GM18511 (cell line): ENCODE measurements at regions not wholly inside any gene's neighbourhood (a gene's known extent, or its start where the extent isn't known, plus 50 kb on each side); places are given as distances from the start of the nearest gene placed in this dataset.
"Not testable (repeated sequence)": the region's sequence is repeated elsewhere in the genome, so short reads cannot be mapped to it uniquely, and the experiment has no call there.

Source experiments
- ATAC-seq: cut with Tn5 transposase; IDR thresholded peaks from one replicate; pipeline ENCODE4 v1.9.1; 2021; ENCODE audit warnings: mild to moderate bottlenecking, moderate library complexity; ENCODE audit not compliant: unreplicated experiment

DNA sequence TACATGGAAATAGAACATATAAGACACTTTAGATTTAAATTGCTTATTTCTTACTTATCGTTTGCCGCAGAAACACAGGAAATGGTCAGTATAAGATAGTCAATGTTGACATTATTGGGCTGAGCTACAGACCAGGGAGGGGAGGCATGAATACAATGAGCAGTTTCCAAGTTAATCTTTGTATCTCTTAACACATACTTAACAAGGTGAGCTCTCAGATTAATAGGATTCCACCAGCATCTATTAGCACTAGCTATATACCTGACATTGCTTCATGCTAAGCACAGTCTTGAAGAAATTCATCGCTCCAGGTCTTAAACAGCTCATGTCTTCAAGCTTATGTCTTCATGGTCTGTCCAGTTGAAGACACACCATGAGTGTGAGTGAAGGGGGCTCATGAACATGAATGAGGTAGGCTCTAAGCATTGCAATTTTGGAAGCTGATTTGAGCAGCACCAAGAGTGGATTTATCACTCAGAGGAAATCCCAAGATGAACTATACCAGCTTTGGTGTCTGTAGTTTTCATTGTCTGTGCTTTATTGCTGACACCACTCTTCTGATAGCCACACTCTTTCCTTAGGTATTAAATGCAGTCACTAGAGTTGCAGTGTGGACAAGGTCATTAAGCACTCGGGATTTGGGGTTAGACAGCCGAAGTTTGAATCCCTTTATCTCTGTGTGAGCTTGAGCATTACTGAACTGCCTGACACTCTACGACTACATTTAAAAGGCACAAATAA is 359.3 kb upstream of the EPHA4 start:
- ATAC-seq, result no peak

DNA sequence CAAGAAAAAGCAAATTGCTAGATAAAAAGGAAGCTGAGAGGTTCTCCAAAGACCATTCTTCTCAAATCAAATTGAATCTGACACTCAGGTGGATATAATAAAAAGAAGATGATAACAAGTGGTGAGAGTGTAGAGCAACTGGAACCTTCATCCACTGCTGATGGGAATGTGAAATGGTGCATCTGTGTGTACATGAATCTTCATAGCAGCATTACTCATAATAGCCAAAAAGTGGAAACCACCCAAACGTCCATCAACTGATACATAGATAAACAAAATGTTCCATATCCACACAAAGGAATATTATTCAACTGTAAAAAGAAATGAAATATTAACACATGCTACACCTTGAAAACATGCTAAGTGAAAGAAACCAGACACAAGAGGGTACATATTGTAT is 357.2 kb upstream of the EPHA4 start:
- ATAC-seq, result peak; percentile 57

DNA sequence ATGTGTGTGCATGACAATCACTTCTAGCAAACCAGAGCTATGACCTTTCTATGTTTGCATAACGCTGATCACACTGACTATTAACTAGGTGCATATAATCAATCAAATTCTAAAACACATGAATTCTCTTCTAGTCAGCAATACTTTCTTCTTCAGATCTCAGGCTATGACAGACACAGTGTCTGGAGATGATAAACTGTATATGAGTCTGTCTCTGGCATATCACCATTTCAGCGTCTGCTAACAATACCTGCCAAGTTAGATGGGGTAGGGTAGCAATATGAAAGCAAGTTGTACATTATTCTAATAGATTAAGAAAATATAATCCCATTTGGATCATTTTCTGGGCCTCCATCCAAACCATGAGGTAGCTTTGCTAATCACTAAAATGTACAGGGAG is 354.2 kb upstream of the EPHA4 start:
- no peak for ATAC-seq

DNA sequence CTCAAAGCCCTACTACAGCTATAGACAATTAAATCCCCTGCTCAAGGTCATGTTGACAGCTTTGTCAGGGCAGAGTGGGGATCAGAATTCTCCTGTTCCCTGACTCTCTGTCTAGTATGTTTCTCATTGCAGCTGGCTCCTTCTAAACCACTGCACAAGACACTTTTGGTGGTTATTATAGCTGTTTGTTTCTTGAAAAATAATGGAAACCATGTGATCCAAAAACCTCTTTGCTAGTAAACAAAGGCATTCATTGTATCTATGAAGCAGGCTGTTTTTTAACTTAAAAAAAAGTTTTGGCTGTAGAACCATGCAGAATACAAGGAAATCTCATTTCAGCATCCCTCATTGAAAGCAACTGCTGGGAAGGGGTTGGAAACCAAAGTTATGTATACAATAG is 352.5 kb upstream of the EPHA4 start:
- ATAC-seq, result no peak

DNA sequence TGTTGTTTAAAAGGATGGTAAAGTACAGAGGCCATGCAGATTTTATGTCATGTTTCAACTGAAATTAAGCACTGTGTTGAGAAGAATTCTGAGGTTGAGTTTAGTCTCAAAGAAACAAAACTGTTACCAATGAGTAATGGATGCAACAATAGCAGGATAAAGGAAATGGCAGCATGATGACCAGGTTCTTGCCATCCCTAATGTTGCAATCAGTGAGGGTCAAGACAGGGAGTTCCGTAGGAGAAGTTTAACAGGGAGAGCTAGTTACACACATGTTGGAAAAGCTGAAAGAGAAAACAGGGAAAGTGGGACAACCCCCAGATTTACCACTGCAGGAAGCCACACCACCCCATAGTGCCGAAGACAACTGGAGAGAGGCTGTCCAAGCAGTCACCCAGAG is 343.8 kb upstream of the EPHA4 start:
- ATAC-seq, result no peak

DNA sequence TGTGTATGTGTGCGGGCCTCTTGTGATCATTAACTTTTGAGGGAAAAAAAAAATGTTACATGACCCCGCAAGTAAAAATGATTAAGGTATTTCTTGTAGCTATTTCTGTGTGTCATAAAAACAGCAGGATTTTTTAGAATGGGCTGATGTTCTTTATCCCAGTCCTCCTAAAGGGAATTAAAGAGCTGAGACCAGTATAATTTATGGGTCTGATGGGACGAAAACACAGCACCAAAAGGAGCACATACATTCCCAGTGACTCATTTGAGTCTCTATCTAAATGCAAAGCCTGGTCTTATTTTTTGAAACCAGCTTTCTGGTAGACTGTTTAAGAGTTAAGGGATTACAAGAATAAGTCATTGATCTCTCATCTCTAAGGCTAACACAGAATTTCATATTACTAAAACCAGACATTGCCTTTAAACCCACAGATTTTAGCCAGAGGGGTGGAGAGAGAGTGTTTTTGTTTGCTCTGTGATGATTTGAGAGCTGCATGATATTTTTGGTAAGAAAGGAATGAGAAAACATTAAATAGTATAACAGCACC is 342.3 kb upstream of the EPHA4 start:
- ATAC-seq, result no peak

DNA sequence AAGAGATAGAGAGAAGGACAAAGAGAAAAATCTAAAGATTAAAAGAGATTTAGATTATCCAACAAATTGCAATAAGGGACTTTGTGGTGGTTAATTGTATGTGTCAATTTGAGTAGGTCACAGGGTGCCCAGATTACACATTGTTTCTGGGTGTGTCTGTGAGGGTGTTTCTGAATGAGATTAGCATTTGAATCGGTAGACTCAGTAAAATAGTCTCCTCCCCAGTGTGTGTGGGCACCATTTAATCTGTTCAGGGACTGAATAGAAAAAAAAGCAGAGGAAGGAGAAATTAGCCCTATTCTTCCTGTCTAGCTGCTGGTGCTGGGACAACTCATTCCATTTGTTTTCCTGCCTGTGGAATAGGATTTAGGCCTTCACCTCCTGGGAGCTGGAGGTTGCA is 339.8 kb upstream of the EPHA4 start:
- ATAC-seq, result no peak

DNA sequence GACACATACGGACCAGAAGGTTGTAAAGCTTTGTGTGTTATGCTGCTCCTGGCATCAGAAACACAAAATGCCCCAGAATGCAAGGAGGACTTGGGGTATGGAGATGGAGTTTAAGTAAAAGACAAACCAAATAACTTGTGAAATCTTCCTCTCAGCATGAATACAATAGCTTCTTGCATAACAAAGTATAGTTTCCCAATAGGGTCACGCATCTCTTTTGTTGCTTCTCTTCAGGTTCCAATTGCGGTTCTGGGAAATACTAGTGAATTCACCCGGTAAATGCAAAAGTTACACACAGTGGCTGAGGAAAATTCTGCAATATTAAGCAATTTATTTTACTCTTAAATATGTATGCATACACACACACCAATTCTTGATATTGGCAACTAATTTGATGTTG is 339.2 kb upstream of the EPHA4 start:
- no peak for ATAC-seq

DNA sequence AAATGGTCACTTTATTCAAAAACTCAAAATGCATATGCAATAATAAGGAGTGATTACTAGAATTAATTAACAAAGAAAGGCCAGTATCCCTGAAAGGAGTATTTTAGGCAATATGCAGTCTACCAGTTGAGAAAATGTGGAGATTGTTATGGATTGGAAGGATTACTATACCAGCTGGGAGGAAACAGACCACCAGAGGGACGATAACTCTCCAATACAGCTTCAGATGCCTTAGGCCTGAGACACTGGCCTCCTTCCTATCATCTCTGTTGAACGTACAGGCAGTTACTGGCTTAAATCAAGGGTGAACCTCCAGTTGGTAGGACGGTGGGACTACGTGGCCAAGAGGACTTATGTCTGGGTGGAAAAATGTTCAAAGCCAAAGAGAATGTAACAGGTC is 336.4 kb upstream of the EPHA4 start:
- ATAC-seq, result no peak

DNA sequence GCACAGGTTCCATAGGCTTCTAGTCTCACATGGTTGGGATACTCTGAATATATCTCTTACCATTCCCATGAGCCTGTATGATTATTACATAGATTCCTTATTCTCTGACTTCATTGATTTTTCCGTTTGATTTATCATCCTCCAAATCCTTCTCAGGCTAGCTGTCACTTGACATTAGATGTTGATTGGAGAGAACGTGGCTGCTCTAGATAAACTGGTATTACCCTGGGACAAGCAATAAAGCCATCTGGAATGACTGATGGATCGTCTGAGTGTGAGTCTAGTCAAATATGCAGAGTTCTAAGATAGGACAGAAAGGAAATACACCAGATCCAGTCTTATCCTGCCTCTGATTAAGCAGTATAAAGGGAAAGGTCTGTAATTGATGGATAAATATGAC is 325.6 kb upstream of the EPHA4 start:
- ATAC-seq, result no peak

DNA sequence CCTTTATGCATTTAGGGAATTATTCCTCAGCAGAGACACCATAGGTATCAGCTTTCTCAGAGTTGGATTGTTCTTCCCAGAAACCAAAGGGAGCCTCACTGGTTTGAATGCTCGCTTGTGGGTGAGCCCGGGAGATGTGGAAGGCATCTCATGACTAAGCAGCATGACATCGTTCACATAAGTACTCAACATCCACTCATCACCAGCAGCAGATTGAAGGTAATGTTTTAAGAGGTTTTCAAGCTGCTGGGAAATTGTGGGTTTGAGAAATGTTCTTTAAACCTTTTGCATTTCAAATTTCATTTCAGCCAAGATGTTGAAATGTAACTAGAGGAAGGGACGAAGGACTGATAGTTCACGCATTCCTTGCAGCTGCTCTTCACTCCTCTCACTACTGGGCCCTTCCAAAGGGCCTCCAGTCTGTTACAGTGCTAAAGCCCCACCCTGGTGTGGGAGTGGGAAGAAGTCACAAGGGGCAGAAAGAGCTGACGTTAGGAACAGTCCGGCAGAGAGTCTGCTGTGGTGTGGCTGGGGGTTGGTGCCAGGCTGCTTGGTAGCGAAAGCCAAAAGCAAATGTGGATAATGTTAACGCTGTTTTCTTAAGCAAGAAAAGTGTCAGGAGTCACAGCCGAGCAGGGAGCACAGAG is 324.5 kb upstream of the EPHA4 start:
- ATAC-seq, result no peak

DNA sequence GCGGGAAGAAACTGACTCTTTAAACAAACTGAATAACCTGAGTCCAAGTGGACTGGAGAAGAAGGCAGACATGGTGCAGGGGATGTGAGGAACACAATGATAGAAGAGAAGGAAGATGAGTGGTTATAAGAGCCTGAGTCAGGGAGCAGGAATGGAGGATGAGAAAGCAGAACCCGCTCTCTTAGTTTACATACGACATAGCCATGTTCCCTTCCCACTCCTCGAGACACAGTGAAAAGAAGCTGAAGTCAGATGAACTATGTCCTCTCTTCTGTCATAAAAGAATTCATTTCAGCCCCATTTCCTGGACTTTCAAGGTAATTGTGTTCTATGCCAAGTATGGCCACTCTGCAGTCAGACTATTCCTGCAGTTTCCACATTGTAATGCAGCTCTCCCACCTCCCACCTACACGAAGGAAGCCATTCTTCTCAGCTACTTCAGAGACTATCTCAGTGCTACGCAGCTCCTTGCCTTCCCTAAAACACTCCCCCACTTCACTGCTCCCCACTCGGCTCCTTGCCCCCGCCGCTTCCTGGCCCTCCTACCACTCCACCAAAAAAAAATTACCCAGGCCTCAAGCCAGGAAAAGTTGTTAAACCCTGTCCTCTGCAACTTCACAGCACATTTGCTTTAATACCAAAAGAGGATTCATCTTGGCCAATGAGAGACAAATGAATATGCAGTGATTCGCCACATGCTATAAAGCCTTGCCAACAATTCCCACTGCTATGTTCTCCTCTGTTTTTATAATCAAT is 323.4 kb upstream of the EPHA4 start:
- ATAC-seq, result no peak

DNA sequence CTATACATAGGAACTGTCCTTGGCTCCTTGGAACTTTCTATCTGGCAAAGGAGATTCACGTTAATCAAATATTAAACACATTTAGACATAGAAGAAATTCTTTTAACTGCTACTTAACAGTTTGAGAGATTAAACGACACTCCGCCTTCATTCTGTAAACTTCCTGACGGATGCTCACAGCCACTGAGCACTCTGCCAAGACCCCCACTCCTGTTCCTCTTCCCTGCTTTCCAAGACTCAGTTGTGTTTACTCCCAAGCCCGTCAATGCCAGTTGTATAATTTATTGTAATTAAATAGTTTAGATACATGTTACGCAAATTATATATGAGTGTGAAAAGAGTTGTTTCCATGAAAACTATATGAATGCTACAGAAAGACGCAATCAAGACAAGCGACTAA is 321.4 kb upstream of the EPHA4 start:
- ATAC-seq, result no peak

DNA sequence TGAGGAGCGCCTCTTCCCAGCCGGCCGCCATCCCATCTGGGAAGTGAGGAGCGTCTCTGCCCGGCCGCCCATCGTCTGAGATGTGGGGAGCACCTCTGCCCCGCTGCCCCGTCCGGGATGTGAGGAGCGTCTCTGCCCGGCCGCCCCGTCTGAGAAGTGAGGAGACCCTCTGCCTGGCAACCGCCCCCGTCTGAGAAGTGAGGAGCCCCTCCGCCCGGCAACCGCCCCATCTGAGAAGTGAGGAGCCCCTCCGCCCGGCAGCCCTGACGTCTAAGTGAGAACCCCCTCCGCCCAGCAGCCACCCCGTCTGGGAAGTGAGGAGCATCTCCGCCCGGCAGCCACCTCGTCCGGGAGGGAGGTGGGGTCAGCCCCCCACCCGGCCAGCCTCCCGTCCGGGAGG is 319.9 kb upstream of the EPHA4 start:
- ATAC-seq, result not testable (repeated sequence)

DNA sequence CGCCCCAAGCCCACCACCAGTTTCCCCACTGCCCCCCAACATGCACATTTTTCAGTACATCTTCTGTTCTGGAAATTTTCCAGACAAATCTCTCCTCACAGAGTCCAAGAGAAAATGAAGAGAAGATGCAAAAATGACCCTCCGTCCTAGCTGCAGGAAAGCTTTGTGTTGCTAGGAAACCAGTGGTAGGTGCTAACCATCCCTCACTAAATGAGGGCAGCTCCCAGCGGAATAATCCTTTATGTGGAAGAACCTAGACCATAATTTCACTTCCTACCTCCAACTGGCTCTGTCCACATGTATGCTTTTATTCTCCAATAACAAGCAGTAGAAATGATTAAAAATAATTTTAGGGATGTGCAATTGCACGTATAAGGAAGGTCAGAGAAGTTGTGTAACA is 311.9 kb upstream of the EPHA4 start:
- ATAC-seq, result no peak

DNA sequence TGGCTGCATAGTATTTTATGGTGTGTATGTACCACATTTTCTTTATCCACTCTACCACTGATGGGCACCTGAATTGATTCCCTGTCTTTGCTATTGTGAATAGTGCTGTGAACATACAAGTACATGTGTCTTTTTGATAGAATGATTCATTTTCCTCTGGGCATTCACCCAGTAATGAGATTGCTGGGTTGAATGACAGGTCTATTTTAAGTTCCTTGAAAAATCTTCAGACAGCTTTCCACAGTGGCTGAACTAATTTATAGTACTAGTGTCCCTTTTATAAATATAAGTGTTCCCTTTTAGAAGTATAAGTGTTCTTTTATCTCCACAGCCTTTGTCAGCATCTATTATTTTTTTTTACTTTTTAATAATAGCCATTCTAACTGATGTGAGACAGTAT is 303.9 kb upstream of the EPHA4 start:
- no peak for ATAC-seq

DNA sequence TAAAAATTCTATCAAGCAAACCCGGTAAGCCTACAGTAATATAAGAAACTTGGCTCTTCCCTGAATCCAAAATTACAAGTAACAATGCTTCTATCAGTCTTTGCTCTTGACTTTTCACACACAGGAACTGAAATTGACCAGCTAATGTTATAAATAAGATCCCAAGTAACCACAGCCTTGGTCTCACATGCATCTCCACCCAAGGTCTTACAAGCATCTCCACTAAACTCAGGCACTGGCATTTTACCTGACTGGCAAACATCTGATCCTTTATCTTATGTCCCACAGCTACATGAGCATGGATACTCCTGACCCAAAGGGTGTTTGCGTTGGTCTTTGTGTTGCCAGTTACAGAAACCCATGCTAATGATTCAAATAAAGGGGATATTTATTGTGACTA is 302.3 kb upstream of the EPHA4 start:
- ATAC-seq, result no peak

DNA sequence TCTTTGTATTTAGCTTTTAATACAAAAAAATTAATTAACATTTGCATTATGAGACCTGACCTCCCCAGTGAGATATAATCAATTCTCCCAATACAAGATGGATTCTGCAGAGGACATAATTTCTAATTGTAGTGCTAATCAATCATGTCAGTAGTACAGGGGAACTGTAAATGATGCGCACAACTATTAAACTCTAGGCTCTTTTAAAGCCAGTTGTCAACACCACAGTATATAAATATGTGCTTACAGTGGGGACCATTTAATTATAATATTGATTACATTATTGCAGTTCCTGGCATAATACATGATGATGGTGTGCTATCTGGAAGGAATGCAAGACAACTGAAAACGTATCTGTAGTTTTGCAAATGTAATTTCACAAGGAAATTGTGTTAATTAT is 285.6 kb upstream of the EPHA4 start:
- no peak for ATAC-seq

DNA sequence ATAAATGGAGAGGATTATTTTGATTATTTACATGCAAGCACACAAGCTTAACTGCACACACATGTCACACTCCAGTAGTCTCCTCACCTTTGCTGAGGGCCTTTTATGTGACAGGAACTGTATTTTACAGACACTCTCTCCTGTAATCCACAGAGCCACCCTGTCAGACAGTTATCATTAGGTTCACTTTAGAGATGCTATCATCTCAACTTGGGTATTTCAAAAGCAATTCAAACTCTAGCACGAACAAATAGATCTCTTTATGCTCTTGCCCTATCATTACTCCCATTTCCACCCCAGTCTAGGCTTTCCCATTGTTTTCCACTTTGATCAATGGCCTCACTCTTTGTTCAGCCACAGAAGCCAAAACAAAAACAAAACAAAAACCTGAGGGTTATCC is 281.2 kb upstream of the EPHA4 start:
- ATAC-seq, result no peak

DNA sequence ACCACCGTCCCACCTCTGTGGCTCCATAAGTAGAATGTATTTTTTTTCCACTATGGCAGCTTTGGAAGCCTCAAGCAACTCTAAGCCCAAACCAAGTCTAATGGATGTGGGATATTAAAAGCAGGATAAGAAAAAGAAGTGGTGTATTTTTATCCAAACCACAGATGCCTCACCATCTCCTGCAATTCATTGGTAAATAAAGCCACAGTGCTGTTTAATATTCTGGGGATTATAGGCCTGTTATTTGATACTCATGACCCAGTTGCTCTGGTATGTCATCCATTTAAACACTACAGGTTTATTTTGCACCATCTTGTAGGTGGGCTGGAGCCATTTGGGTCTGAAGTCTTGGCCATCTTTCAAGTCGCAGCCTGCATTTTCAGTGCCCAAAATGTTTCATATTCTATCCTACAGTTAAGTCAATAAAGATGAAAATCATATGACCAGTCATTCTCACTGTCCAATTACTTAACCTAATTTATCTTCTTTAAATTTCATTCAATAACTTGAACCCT is 279.5 kb upstream of the EPHA4 start:
- ATAC-seq, result no peak

DNA sequence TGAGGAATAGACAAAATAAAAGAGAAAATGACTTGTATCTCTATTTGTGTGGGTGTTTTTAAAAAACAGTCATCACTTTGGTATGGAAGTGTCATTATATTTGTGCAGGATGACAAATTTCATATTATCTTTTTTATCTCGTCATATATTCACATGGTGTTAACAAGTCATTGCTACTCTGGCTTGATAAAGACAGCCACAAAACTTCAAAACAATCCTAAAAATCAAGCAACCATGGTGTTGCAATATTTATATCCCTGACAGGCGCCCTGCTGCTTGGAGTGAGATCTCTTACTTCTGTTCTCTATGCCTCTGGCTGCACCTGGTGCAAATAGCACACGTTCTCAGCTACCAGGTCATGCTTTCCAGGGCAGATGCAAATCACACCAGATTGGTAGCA is 278.0 kb upstream of the EPHA4 start:
- ATAC-seq, result no peak

DNA sequence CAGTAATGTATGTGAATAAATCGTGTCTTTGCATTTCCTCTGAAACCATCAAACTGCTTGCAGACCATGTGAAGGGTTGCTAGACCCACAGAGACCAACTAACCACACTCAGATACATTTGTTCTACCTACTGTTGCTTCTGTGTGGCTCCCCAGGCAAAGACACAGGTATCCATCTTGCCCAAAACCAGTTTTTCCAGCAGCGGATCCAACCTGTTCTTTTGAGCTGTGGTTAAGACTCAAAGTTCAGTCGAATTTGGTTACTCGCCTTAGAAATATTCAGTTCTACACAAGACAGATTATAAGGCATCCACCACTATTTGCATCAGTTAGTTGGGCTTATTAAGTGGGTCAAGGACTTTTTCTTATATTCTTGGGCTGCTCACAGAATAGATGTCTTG is 276.2 kb upstream of the EPHA4 start:
- no peak for ATAC-seq
